Neural cell (in vitro differentiated cells): ENCODE measurements at regions not wholly inside any gene's neighbourhood (a gene's known extent, or its start where the extent isn't known, plus 50 kb on each side); places are given as distances from the start of the nearest gene placed in this dataset.

Experiments used
- H2AFZ ChIP-seq: fragments of 200-600, 300-800 bp; sonication (generic), shearing (Covaris generic); 2 replicates; pipeline ENCODE4 v1.6.0; 2014; ENCODE audit warnings: low read depth, mild to moderate bottlenecking, antibody characterized with exemption, low read length, moderate library complexity
- H3F3A ChIP-seq: fragments of 200-600 bp; shearing (Covaris generic); 2 replicates; pipeline ENCODE4 v1.6.1; 2016; ENCODE audit warnings: mild to moderate bottlenecking, moderate library complexity, mixed read lengths, antibody characterized with exemption, low read length; ENCODE audit not compliant: insufficient read depth, poor library complexity, severe bottlenecking
- H3K27ac ChIP-seq: fragments of 200-600, 300-800 bp; sonication (generic), shearing (Covaris generic); 2 replicates; pipeline ENCODE4 v1.5.1; 2014; ENCODE audit warnings: mild to moderate bottlenecking, low read length, moderate library complexity
- H3K27me3 ChIP-seq: fragments of 300-800, 200-600 bp; sonication (generic), shearing (Covaris generic); 2 replicates; pipeline ENCODE4 v1.6.0; 2014; ENCODE audit warnings: mild to moderate bottlenecking, low read depth, low read length, moderate library complexity; ENCODE audit not compliant: insufficient read depth
- H3K36me3 ChIP-seq: fragments of 300-800, 200-600 bp; sonication (generic), shearing (Covaris generic); 2 replicates; pipeline ENCODE4 v1.5.1; 2014; ENCODE audit warnings: mild to moderate bottlenecking, antibody characterized with exemption, low read length, moderate library complexity; ENCODE audit not compliant: insufficient read depth
- H3K4me2 ChIP-seq: fragments of 300-800, 200-600 bp; sonication (generic), shearing (Covaris generic); 2 replicates; pipeline ENCODE4 v1.6.0; 2014; ENCODE audit warnings: mild to moderate bottlenecking, low read length
- H3K4me3 ChIP-seq: fragments of 300-800, 200-600 bp; sonication (generic), shearing (Covaris generic); 2 replicates; pipeline ENCODE4 v1.5.1; 2014; ENCODE audit warnings: mild to moderate bottlenecking, low read length, moderate library complexity
- H3K79me2 ChIP-seq: fragments of 200-600 bp; shearing (Covaris generic); replicated peaks from 2 replicates; pipeline ENCODE4 v1.6.0; 2014; ENCODE audit warnings: mild to moderate bottlenecking, low read length, moderate library complexity; ENCODE audit not compliant: insufficient read depth
- H3K9ac ChIP-seq: fragments of 300-800, 200-600 bp; sonication (generic), shearing (Covaris generic); 2 replicates; pipeline ENCODE4 v1.6.1; 2016; ENCODE audit warnings: mild to moderate bottlenecking, low read length, mixed read lengths
- H3K9me2 ChIP-seq: fragments of 200-600 bp; shearing (Covaris generic); 2 replicates; pipeline ENCODE4 v1.6.1; 2016; ENCODE audit warnings: mild to moderate bottlenecking, low read length, mixed read lengths; ENCODE audit not compliant: insufficient read depth
- H3K9me3 ChIP-seq: fragments of 200-600, 300-800 bp; sonication (generic), shearing (Covaris generic); 2 replicates; pipeline ENCODE4 v1.6.1; 2016; ENCODE audit warnings: mild to moderate bottlenecking, mixed run types, low read length, moderate library complexity, mixed read lengths
- H4K20me1 ChIP-seq: fragments of 200-600 bp; shearing (Covaris generic); 2 replicates; pipeline ENCODE4 v1.6.1; 2016; ENCODE audit warnings: mild to moderate bottlenecking, mixed run types; ENCODE audit not compliant: insufficient read depth
- CTCF ChIP-seq: fragments of 450-650 bp; IDR thresholded peaks from 2 replicates; pipeline ENCODE4 v1.5.1; 2014; ENCODE audit warnings: antibody characterized with exemption, mild to moderate bottlenecking, moderate library complexity; ENCODE audit not compliant: poor library complexity, severe bottlenecking
- EP300 ChIP-seq: fragments of 450-650 bp; conservative IDR thresholded peaks from 2 replicates; pipeline ENCODE4 v1.6.1; 2014; ENCODE audit warnings: antibody characterized with exemption, mild to moderate bottlenecking, moderate library complexity; ENCODE audit not compliant: poor library complexity, severe bottlenecking
- EZH2 ChIP-seq: fragments of 200-600, 300-800 bp; shearing (Covaris generic), sonication (generic); IDR thresholded peaks from 2 replicates; pipeline ENCODE4 v1.6.1; 2014; ENCODE audit warnings: antibody characterized with exemption, low read length, borderline replicate concordance, mild to moderate bottlenecking; ENCODE audit not compliant: insufficient read depth, poor library complexity, severe bottlenecking
- MXI1 ChIP-seq: fragments of 450-650 bp; conservative IDR thresholded peaks from 2 replicates; pipeline ENCODE4 v1.6.1; 2014; ENCODE audit warnings: antibody characterized with exemption, mild to moderate bottlenecking; ENCODE audit not compliant: poor library complexity, severe bottlenecking
- POLR2AphosphoS5 ChIP-seq: IDR thresholded peaks from 2 replicates; pipeline ENCODE4 v1.6.1; 2012
- RAD21 ChIP-seq: fragments of 450-650 bp; conservative IDR thresholded peaks from 2 replicates; pipeline ENCODE4 v1.6.1; 2014; ENCODE audit warnings: antibody characterized with exemption, mild to moderate bottlenecking, moderate library complexity
- REST ChIP-seq: IDR thresholded peaks from 2 replicates; pipeline ENCODE4 v1.6.1; 2012; ENCODE audit warnings: borderline replicate concordance
- SMC3 ChIP-seq: fragments of 450-650 bp; conservative IDR thresholded peaks from 2 replicates; pipeline ENCODE4 v1.6.1; 2014; ENCODE audit warnings: antibody characterized with exemption, mild to moderate bottlenecking, moderate library complexity; ENCODE audit not compliant: poor library complexity
- TAF1 ChIP-seq: IDR thresholded peaks from 2 replicates; pipeline ENCODE4 v1.6.1; 2012; ENCODE audit warnings: low read depth

- TF ChIP-seq MXI1 (peak; percentile 18), EZH2 (no peak)
- Histone ChIP-seq H3K4me3 (peak overlapping the region; percentile 63), H3F3A (no peaks in the 10 kb centered on the region), H3K36me3 (no peaks in the 10 kb centered on the region), H3K9me3 (no peaks in the 10 kb centered on the region), H2AFZ (no peak overlapping the region), H4K20me1 (no peaks in the 10 kb centered on the region), H3K9ac (peak overlapping the region; percentile 86), H3K27me3 (no peaks in the 10 kb centered on the region), H3K9me2 (no peaks in the 10 kb centered on the region), H3K27ac (peak overlapping the region; percentile 84), H3K79me2 (no peaks in the 10 kb centered on the region), H3K4me2 (peak overlapping the region; percentile 70)
Measured at GRCh38 chr17:77888242-77889134, 70.0 kb upstream of the TNRC6C start.

- TF ChIP-seq EZH2 (no peak), RAD21 (no peak), EP300 (no peak), POLR2AphosphoS5 (no peak), SMC3 (no peak), CTCF (no peak), TAF1 (no peak), MXI1 (no peak), REST (no peak)
Measured at GRCh38 chr17:77889135-77889505, 69.4 kb upstream of the TNRC6C start.

More at GRCh38 chr17:77889135-77889505, 69.4 kb upstream of the TNRC6C start:
- Histone ChIP-seq H3K9me3 (no peaks in the 10 kb centered on the region), H3K27ac (peak overlapping the region; percentile 84), H4K20me1 (no peaks in the 10 kb centered on the region), H3K9me2 (no peaks in the 10 kb centered on the region), H3K36me3 (no peaks in the 10 kb centered on the region), H2AFZ (no peak overlapping the region), H3F3A (no peaks in the 10 kb centered on the region), H3K79me2 (no peaks in the 10 kb centered on the region), H3K27me3 (no peaks in the 10 kb centered on the region), H3K9ac (peak overlapping the region; percentile 21), H3K4me3 (no peak overlapping the region), H3K4me2 (no peak overlapping the region)
